Bronchial epithelial cell (primary cell): ENCODE measurements at regions not wholly inside any gene's neighbourhood (a gene's known extent, or its start where the extent isn't known, plus 50 kb on each side); places are given as distances from the start of the nearest gene placed in this dataset.

ENCODE experiments used
- DNase-seq: peaks from one replicate; pipeline ENCODE4 v3.0.0-alpha.2; 2010; ENCODE audit warnings: low read depth
- FAIRE-seq: peaks from 2 replicates; lab custom pipeline; 2011; peaks lifted over from hg19 to GRCh38; lab: Jason Lieb, UNC
- H3K27me3 ChIP-seq: 2 replicates; pipeline ENCODE4 v1.5.1; 2011; ENCODE audit warnings: low read length; ENCODE audit not compliant: control insufficient read depth, insufficient read depth
- H3K36me3 ChIP-seq: 2 replicates; pipeline ENCODE4 v1.5.1; 2011; ENCODE audit warnings: low read length; ENCODE audit not compliant: control insufficient read depth, insufficient read depth
- H3K4me3 ChIP-seq: 2 replicates; pipeline ENCODE4 v1.5.1; 2011; ENCODE audit warnings: mild to moderate bottlenecking, low read depth, low read length, control low read depth
- TF ChIP-seq, protein P1 (sequence below): IDR thresholded peaks from 2 replicates; pipeline ENCODE4 v1.5.1; 2011; ENCODE audit warnings: mild to moderate bottlenecking, moderate library complexity, low read length, control low read depth, inconsistent platforms; ENCODE audit not compliant: insufficient read depth, severe bottlenecking

DNA sequence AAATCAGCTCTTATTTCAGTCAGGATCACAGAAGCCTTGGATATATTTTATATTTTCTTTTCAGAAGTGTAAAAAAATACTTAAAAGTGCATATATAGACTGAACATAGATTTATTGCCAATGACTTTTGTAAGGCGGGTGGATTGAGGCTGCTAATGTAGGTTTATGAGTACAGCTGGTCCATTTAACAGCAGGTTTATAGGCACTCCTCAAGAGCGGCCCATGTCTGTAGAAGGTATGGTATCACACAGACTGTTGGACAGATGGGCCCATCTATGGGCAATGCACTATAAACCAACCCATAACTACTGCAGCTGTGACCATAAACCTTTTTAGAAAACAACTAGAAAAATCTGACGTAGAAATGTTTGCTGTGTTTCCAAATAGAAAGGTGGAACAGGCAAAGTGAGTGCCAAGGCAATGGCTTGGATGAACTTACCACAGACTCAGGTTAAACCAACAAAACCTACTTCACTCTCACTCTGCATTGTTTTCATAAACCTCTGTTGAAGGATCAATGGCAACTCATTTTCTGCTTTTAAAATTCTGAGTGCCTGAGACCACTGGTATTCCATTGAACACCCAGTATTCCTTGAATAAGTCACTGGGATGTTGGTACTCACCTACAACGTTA lies 170.6 kb upstream of the EYA4 start:
- TF ChIP-seq, protein P1, sequence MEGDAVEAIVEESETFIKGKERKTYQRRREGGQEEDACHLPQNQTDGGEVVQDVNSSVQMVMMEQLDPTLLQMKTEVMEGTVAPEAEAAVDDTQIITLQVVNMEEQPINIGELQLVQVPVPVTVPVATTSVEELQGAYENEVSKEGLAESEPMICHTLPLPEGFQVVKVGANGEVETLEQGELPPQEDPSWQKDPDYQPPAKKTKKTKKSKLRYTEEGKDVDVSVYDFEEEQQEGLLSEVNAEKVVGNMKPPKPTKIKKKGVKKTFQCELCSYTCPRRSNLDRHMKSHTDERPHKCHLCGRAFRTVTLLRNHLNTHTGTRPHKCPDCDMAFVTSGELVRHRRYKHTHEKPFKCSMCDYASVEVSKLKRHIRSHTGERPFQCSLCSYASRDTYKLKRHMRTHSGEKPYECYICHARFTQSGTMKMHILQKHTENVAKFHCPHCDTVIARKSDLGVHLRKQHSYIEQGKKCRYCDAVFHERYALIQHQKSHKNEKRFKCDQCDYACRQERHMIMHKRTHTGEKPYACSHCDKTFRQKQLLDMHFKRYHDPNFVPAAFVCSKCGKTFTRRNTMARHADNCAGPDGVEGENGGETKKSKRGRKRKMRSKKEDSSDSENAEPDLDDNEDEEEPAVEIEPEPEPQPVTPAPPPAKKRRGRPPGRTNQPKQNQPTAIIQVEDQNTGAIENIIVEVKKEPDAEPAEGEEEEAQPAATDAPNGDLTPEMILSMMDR: no peak
- Histone ChIP-seq H3K36me3 (no peaks in the 10 kb centered on the region), H3K27me3 (no peaks in the 10 kb centered on the region), H3K4me3 (no peak overlapping the region)
- no peak for FAIRE-seq
- DNase-seq: no peak

DNA sequence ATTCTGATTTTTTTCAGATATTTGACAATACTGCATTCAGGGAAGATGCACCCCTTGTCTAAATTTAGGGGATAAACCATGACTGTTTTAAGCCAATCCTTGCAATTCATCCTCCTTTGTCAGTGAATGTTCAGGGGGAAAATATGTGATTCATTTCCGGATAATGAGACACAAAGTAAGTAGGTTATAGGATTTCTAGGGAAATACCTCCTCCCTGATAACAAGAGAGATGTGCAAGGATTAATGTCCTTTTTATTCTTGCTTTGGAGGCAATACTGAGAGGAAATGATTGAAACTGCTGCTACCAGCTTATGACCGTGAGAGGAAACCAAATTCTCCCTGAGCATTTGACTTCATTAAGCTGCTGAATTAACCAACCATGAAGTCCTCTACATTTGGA lies 161.3 kb upstream of the EYA4 start:
- DNase-seq: no peak
- H3K36me3 ChIP-seq: no peaks in the 10 kb centered on the region
- no peaks in the 10 kb centered on the region for H3K27me3 ChIP-seq
- no peak for FAIRE-seq
- no peak overlapping the region for H3K4me3 ChIP-seq
- TF ChIP-seq, protein P1: no peak

- DNase-seq: no peak
- H3K4me3 ChIP-seq: no peak overlapping the region
- no peaks in the 10 kb centered on the region for H3K27me3 ChIP-seq
- FAIRE-seq: no peak
- no peaks in the 10 kb centered on the region for H3K36me3 ChIP-seq
- TF ChIP-seq, protein P1: no peak
Observed at GRCh38 chr6:133083248-133083967, 157.7 kb upstream of the EYA4 start.

DNA sequence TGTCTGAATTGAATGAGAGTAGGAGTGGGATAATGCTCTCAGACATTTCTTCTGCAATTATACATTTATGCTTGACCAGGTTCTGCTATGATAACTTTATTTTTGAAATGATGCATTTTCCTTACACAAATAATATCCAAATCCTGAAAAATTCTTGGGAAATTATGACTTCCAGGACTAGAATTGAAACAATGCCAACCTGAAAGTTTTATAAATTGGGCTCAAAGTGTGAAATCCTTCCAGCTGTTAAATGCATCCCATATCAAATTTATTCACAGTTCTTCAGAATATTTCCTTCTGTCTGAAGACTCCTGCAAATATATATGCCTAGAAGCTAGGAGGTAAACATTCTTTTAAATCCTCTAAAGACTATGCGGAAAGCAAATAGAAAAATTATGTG lies 155.7 kb upstream of the EYA4 start:
- TF ChIP-seq, protein P1: no peak
- Histone ChIP-seq H3K27me3 (no peaks in the 10 kb centered on the region), H3K4me3 (no peak overlapping the region), H3K36me3 (no peaks in the 10 kb centered on the region)
- DNase-seq (no peak), FAIRE-seq (no peak)

GRCh38 chr6:133085896-133086295 lies 155.3 kb upstream of the EYA4 start:
- TF ChIP-seq, protein P1: no peak
- Histone ChIP-seq H3K36me3 (no peaks in the 10 kb centered on the region), H3K27me3 (no peaks in the 10 kb centered on the region), H3K4me3 (no peak overlapping the region)
- FAIRE-seq (no peak), DNase-seq (no peak)
